H9 (cell line): ENCODE measurements at regions not wholly inside any gene's neighbourhood (a gene's known extent, or its start where the extent isn't known, plus 50 kb on each side); places are given as distances from the start of the nearest gene placed in this dataset.

Source experiments
- DNase-seq: peaks from one replicate; pipeline ENCODE4 v3.0.0-alpha.2; 2017
- H2AFZ ChIP-seq: one replicate; pipeline ENCODE4 v1.6.1; 2013; ENCODE audit warnings: mild to moderate bottlenecking, low read length, control low read depth, moderate library complexity
- H2AK5ac ChIP-seq: 2 replicates; pipeline ENCODE4 v1.6.1; 2013; ENCODE audit warnings: low read length, control low read depth, mixed read lengths; ENCODE audit not compliant: insufficient read length
- H2BK120ac ChIP-seq: one replicate; pipeline ENCODE4 v1.6.1; 2013; ENCODE audit warnings: low read depth, mild to moderate bottlenecking, low read length, control low read depth, inconsistent platforms; ENCODE audit not compliant: poor library complexity, severe bottlenecking
- H2BK12ac ChIP-seq: 2 replicates; pipeline ENCODE4 v1.6.1; 2013; ENCODE audit warnings: low read length, control low read depth, mixed read lengths, low read depth; ENCODE audit not compliant: insufficient read length
- H2BK15ac ChIP-seq: 2 replicates; pipeline ENCODE4 v1.6.1; 2013; ENCODE audit warnings: low read depth, low read length, control low read depth
- H2BK20ac ChIP-seq: one replicate; pipeline ENCODE4 v1.6.1; 2013; ENCODE audit warnings: low read depth, mild to moderate bottlenecking, low read length, control low read depth, inconsistent platforms; ENCODE audit not compliant: poor library complexity, severe bottlenecking
- H2BK5ac ChIP-seq: 2 replicates; pipeline ENCODE4 v1.6.1; 2013; ENCODE audit warnings: low read length, control low read depth, mixed read lengths; ENCODE audit not compliant: insufficient read length
- H3K14ac ChIP-seq: 2 replicates; pipeline ENCODE4 v1.6.1; 2013; ENCODE audit warnings: low read length, control low read depth; ENCODE audit not compliant: insufficient read depth
- H3K18ac ChIP-seq: 2 replicates; pipeline ENCODE4 v1.6.1; 2013; ENCODE audit warnings: low read depth, mild to moderate bottlenecking, mixed read lengths, low read length, control low read depth; ENCODE audit not compliant: insufficient read length
- H3K23ac ChIP-seq: 2 replicates; pipeline ENCODE4 v1.6.1; 2013; ENCODE audit warnings: low read length, control low read depth, mixed read lengths, low read depth; ENCODE audit not compliant: insufficient read length
- H3K23me2 ChIP-seq: 2 replicates; pipeline ENCODE4 v1.6.1; 2013; ENCODE audit warnings: low read depth, mild to moderate bottlenecking, mixed read lengths, low read length, control low read depth; ENCODE audit not compliant: insufficient read length, poor library complexity, severe bottlenecking
- H3K27ac ChIP-seq: 2 replicates; pipeline ENCODE4 v1.5.1; 2013; ENCODE audit warnings: low read length, control low read depth, mixed read lengths, low read depth; ENCODE audit not compliant: insufficient read length
- H3K27me3 ChIP-seq: 2 replicates; pipeline ENCODE4 v1.6.1; 2013; ENCODE audit warnings: low read length, control low read depth, inconsistent platforms; ENCODE audit not compliant: insufficient read depth
- H3K4ac ChIP-seq: 2 replicates; pipeline ENCODE4 v1.6.1; 2013; ENCODE audit warnings: low read depth, mild to moderate bottlenecking, control low read depth, inconsistent platforms, low read length, moderate library complexity
- H3K4me1 ChIP-seq: 2 replicates; pipeline ENCODE4 v1.6.1; 2013; ENCODE audit warnings: low read length, control low read depth, inconsistent platforms; ENCODE audit not compliant: insufficient read depth
- H3K4me2 ChIP-seq: 2 replicates; pipeline ENCODE4 v1.6.1; 2013; ENCODE audit warnings: low read length, control low read depth, mixed read lengths; ENCODE audit not compliant: insufficient read length, insufficient read depth
- H3K56ac ChIP-seq: 2 replicates; pipeline ENCODE4 v1.6.1; 2013; ENCODE audit warnings: low read depth, mild to moderate bottlenecking, mixed read lengths, low read length, control low read depth; ENCODE audit not compliant: insufficient read length
- H3K79me1 ChIP-seq: 2 replicates; pipeline ENCODE4 v1.6.1; 2013; ENCODE audit warnings: low read depth, mild to moderate bottlenecking, moderate library complexity, low read length, control low read depth, inconsistent platforms; ENCODE audit not compliant: insufficient read depth, poor library complexity, severe bottlenecking
- H3K79me2 ChIP-seq: 2 replicates; pipeline ENCODE4 v1.6.1; 2013; ENCODE audit warnings: low read length, control low read depth, inconsistent platforms; ENCODE audit not compliant: insufficient read depth
- H3K9ac ChIP-seq: 2 replicates; pipeline ENCODE4 v1.6.1; 2013; ENCODE audit warnings: low read length, control low read depth, mixed read lengths; ENCODE audit not compliant: insufficient read length; ENCODE audit errors: extremely low read depth
- H3K9me3 ChIP-seq: one replicate; pipeline ENCODE4 v1.6.1; 2013; ENCODE audit warnings: low read depth, low read length, inconsistent platforms; ENCODE audit not compliant: control insufficient read depth
- H3T11ph ChIP-seq: one replicate; pipeline ENCODE4 v1.6.1; 2013; ENCODE audit warnings: mild to moderate bottlenecking, low read length, control low read depth, inconsistent platforms
- H4K20me1 ChIP-seq: one replicate; pipeline ENCODE4 v1.6.1; 2013; ENCODE audit not compliant: control insufficient read depth, insufficient read length, insufficient read depth
- H4K5ac ChIP-seq: 2 replicates; pipeline ENCODE4 v1.6.1; 2013; ENCODE audit warnings: low read depth, mild to moderate bottlenecking, mixed read lengths, low read length, control low read depth; ENCODE audit not compliant: insufficient read length
- H4K8ac ChIP-seq: replicated peaks from 2 replicates; pipeline ENCODE4 v1.6.1; 2013; ENCODE audit warnings: low read length, control low read depth, mixed read lengths, low read depth; ENCODE audit not compliant: insufficient read length
- H4K91ac ChIP-seq: 2 replicates; pipeline ENCODE4 v1.6.1; 2013; ENCODE audit warnings: low read depth, mild to moderate bottlenecking, moderate library complexity, mixed read lengths, low read length, control low read depth; ENCODE audit not compliant: insufficient read length
- H3K27ac Mint-ChIP-seq, 3 experiments: 2 replicates in 2 of 3; 3 replicates in 1 of 3; pipeline ENCODE4 v1.8.0; 2020 to 2021; ENCODE audit warnings: mixed read lengths in 3 of 3, mild to moderate bottlenecking in 1 of 3, moderate library complexity in 1 of 3
- H3K27me3 Mint-ChIP-seq: 2 replicates; pipeline ENCODE4 v1.8.0; 2021; ENCODE audit warnings: low read depth, mild to moderate bottlenecking, moderate library complexity, mixed read lengths
- H3K36me3 Mint-ChIP-seq, 3 experiments: 2 replicates in 2 of 3; 3 replicates in 1 of 3; pipeline ENCODE4 v1.8.0; 2020 to 2021; ENCODE audit warnings: low read depth in 3 of 3, mixed read lengths in 3 of 3; ENCODE audit not compliant: insufficient read depth in 1 of 3
- H3K4me1 Mint-ChIP-seq, 2 experiments: 2 replicates each; pipeline ENCODE4 v1.8.0; 2020; ENCODE audit warnings: mixed read lengths in 2 of 2
- H3K4me3 Mint-ChIP-seq, 2 experiments: 2 replicates in 1 of 2; 3 replicates in 1 of 2; pipeline ENCODE4 v1.8.0; 2020 to 2021; ENCODE audit warnings: mild to moderate bottlenecking in 2 of 2, mixed read lengths in 2 of 2, moderate library complexity in 1 of 2
- H3K9me3 Mint-ChIP-seq, 2 experiments: 2 replicates in 1 of 2; 3 replicates in 1 of 2; pipeline ENCODE4 v1.8.0; 2020; ENCODE audit warnings: mild to moderate bottlenecking in 2 of 2, mixed read lengths in 2 of 2, moderate library complexity in 1 of 2
- WGBS: extraction: QIAGEN DNeasy Blood & Tissue Kit; methylation state at CpG from one replicate; pipeline ENCODE4 v1.1.7; 2013; ENCODE audit warnings: missing lambda C conversion rate, low lambda C conversion rate, mixed read lengths; ENCODE audit not compliant: insufficient read length; ENCODE audit errors: extremely low coverage; 5-methylcytosine and 5-hydroxymethylcytosine counted together
- TF ChIP-seq, protein P1 (sequence below): fragments of 200-600 bp; sonication (generic); conservative IDR thresholded peaks from 3 replicates; pipeline ENCODE4 v1.8.0; 2021; ENCODE audit warnings: antibody characterized with exemption, mild to moderate bottlenecking

DNA sequence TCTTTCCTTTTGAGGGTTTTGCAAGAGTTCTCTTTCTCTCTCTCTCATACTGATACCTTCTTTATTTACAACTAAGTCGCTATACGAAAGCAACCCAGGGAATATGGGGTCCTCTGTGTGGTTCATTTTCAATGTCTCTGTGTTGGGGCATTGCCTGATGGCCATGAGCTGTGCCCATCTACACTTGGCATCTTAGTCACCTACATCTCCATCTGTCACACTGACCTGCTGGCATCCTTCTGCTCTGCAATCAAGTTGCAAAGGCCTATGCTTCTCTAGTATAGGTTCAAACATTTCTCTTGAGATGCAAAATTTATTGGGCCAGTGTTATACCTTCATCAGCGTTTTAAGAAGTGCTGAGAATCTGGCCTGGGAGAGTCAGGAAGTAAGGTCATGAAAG lies 228.2 kb downstream of the MTRR start:
- Histone ChIP-seq H2BK20ac (no peak overlapping the region), H3K23me2 (no peaks in the 10 kb centered on the region), H3K4ac (no peak overlapping the region), H3K56ac (no peak overlapping the region), H2BK15ac (no peak overlapping the region), H3T11ph (no peak overlapping the region), H3K23ac (no peak overlapping the region), H4K91ac (no peak overlapping the region), H2BK12ac (no peak overlapping the region), H2AK5ac (no peak overlapping the region), H3K79me1 (no peaks in the 10 kb centered on the region), H3K14ac (no peak overlapping the region), H3K79me2 (no peaks in the 10 kb centered on the region), H3K9ac (no peak overlapping the region), H4K20me1 (no peaks in the 10 kb centered on the region), H3K18ac (no peak overlapping the region), H4K8ac (no peak overlapping the region), H2BK5ac (no peak overlapping the region), H3K27me3 (no peaks in the 10 kb centered on the region), H2BK120ac (no peak overlapping the region), H3K9me3 (no peaks in the 10 kb centered on the region), H4K5ac (no peak overlapping the region), H3K4me2 (no peak overlapping the region), H3K4me1 (no peaks in the 10 kb centered on the region), H3K27ac (no peak overlapping the region), H2AFZ (no peak overlapping the region)
- Mint-ChIP-seq H3K36me3 (no peaks in the 10 kb centered on the region), H3K9me3 (peaks cover 2 to 7% of the 10 kb centered on the region in 2 experiments; a peak in 2 of 5 replicates), H3K27ac (no peak overlapping the region), H3K4me1 (no peaks in the 10 kb centered on the region), H3K4me3 (no peak overlapping the region), H3K27me3 (no peaks in the 10 kb centered on the region; the same call in 1 of the 2 replicates)
- no peak for DNase-seq
- no CpG with 5 or more reads among the region's 3 CpGs for WGBS
- TF ChIP-seq, protein P1, sequence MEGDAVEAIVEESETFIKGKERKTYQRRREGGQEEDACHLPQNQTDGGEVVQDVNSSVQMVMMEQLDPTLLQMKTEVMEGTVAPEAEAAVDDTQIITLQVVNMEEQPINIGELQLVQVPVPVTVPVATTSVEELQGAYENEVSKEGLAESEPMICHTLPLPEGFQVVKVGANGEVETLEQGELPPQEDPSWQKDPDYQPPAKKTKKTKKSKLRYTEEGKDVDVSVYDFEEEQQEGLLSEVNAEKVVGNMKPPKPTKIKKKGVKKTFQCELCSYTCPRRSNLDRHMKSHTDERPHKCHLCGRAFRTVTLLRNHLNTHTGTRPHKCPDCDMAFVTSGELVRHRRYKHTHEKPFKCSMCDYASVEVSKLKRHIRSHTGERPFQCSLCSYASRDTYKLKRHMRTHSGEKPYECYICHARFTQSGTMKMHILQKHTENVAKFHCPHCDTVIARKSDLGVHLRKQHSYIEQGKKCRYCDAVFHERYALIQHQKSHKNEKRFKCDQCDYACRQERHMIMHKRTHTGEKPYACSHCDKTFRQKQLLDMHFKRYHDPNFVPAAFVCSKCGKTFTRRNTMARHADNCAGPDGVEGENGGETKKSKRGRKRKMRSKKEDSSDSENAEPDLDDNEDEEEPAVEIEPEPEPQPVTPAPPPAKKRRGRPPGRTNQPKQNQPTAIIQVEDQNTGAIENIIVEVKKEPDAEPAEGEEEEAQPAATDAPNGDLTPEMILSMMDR: no peak
